ENCODE measurements at regions not wholly inside any gene's neighbourhood (a gene's known extent, or its start where the extent isn't known, plus 50 kb on each side); places are given as distances from the start of the nearest gene placed in this dataset.
A peak's percentile ranks its signal among the peaks of the same experiment; 100 is the strongest.
"Not testable (repeated sequence)": the region's sequence is repeated elsewhere in the genome, so short reads cannot be mapped to it uniquely, and the experiment has no call there.

GRCh38 chr7:149682038-149682437 lies 91.3 kb downstream of the ZNF467 start:
- no peak for DNase-seq

- DNase-seq, result no peak
Measured at GRCh38 chr7:149681274-149681673, 92.1 kb downstream of the ZNF467 start.

GRCh38 chr7:149680331-149681025 lies 92.9 kb downstream of the ZNF467 start:
- DNase-seq, result no peak

- not testable (repeated sequence) for DNase-seq
Measured at GRCh38 chr7:149674728-149675385, 98.5 kb downstream of the ZNF467 start.

- DNase-seq, result no peak
Measured at GRCh38 chr7:149673006-149673405, 100.4 kb downstream of the ZNF467 start.

- DNase-seq, result no peak
Measured at GRCh38 chr7:149670288-149670687, 103.1 kb downstream of the ZNF467 start.

- no peak for DNase-seq
Measured at GRCh38 chr7:149669121-149669818, 104.1 kb downstream of the ZNF467 start.

- DNase-seq, result no peak
Measured at GRCh38 chr7:149666360-149666945, 106.9 kb downstream of the ZNF467 start.

- not testable (repeated sequence) for DNase-seq
Measured at GRCh38 chr7:149665618-149666017, 107.8 kb downstream of the ZNF467 start.

GRCh38 chr7:149664666-149665065 lies 108.7 kb downstream of the ZNF467 start:
- no peak for DNase-seq

GRCh38 chr7:149664176-149664575 lies 109.2 kb downstream of the ZNF467 start:
- no peak for DNase-seq

GRCh38 chr7:149662591-149663095 lies 110.7 kb downstream of the ZNF467 start:
- DNase-seq, result peak; percentile 60

GRCh38 chr7:149655784-149656183 lies 117.6 kb downstream of the ZNF467 start:
- DNase-seq, result no peak

- DNase-seq, result no peak
Measured at GRCh38 chr7:149654588-149654987, 118.8 kb downstream of the ZNF467 start.

GRCh38 chr7:149650190-149650589 lies 123.2 kb downstream of the ZNF467 start:
- DNase-seq, result not testable (repeated sequence)

- no peak for DNase-seq
Measured at GRCh38 chr7:149644754-149645153, 128.6 kb downstream of the ZNF467 start.

- DNase-seq, result no peak
Measured at GRCh38 chr7:149642589-149642988, 130.8 kb downstream of the ZNF467 start.

GRCh38 chr7:149638566-149639320 lies 134.6 kb downstream of the ZNF467 start:
- DNase-seq, result no peak

- DNase-seq, result no peak
Measured at GRCh38 chr7:149637911-149638565, 135.3 kb downstream of the ZNF467 start.

GRCh38 chr7:149635561-149636329 lies 137.6 kb downstream of the ZNF467 start:
- no peak for DNase-seq
